ENCODE measurements at regions not wholly inside any gene's neighbourhood (a gene's known extent, or its start where the extent isn't known, plus 50 kb on each side); places are given as distances from the start of the nearest gene placed in this dataset.

DNA sequence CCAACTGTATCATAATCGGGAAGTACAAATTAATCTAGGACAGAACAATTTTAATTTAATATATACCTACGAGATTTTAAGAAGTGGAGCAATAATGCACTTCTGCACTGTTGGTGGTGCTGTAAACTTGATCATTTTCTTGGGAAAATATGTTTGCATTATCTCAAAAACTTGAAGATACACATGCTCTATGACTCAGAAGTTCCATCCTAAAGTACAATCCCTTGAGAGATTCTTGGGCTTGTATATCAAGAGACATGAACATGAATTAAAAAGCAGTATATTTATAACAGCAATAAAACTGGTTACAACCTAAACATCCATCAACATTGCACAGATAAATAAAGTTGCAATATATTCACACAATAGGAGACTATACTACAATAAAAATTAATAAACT is 168.8 kb downstream of the CLCN4 start:
- H3K9ac ChIP-seq (ENCODE audit: low read depth in 1 of 2, low read length in 2 of 2) = no peak overlapping the region
- H3K27me3 ChIP-seq (ENCODE audit: control insufficient read depth in 4 of 4, insufficient read depth in 4 of 4, low read length in 3 of 4) = no peaks in the 10 kb centered on the region
- no peaks in the 10 kb centered on the region for H3K9me3 ChIP-seq (ENCODE audit: control insufficient read depth in 4 of 4, low read length in 3 of 4)
- no peaks in the 10 kb centered on the region for H3K36me3 ChIP-seq (ENCODE audit: control insufficient read depth in 4 of 4, insufficient read depth in 3 of 4, low read depth in 1 of 4, low read length in 3 of 4)
- TF ChIP-seq HNF4A (conservative IDR thresholded peaks at IDR 0.05) (no peak), YY1 (IDR thresholded peaks at IDR 0.05) (no peak), FOXA2 (IDR thresholded peaks at IDR 0.05) (no peak), RAD21 (IDR thresholded peaks at IDR 0.05) (no peak), TAF1 (conservative IDR thresholded peaks at IDR 0.05) (no peak), GABPA (IDR thresholded peaks at IDR 0.05 in 1 of 2, conservative IDR thresholded peaks at IDR 0.05 in 1 of 2) (no peak), HNF4G (IDR thresholded peaks at IDR 0.05) (no peak), RXRA (IDR thresholded peaks at IDR 0.05) (no peak), NR2F2 (IDR thresholded peaks at IDR 0.05) (no peak), JUND (IDR thresholded peaks at IDR 0.05) (no peak), FOXA1 (IDR thresholded peaks at IDR 0.05) (no peak), EGR1 (IDR thresholded peaks at IDR 0.05; ENCODE audit: low read depth in 2 of 2) (no peak), SP1 (IDR thresholded peaks at IDR 0.05) (no peak)
- TF ChIP-seq, protein P1, sequence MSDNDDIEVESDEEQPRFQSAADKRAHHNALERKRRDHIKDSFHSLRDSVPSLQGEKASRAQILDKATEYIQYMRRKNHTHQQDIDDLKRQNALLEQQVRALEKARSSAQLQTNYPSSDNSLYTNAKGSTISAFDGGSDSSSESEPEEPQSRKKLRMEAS (IDR thresholded peaks at IDR 0.05) = no peak
- TF ChIP-seq, protein P2, sequence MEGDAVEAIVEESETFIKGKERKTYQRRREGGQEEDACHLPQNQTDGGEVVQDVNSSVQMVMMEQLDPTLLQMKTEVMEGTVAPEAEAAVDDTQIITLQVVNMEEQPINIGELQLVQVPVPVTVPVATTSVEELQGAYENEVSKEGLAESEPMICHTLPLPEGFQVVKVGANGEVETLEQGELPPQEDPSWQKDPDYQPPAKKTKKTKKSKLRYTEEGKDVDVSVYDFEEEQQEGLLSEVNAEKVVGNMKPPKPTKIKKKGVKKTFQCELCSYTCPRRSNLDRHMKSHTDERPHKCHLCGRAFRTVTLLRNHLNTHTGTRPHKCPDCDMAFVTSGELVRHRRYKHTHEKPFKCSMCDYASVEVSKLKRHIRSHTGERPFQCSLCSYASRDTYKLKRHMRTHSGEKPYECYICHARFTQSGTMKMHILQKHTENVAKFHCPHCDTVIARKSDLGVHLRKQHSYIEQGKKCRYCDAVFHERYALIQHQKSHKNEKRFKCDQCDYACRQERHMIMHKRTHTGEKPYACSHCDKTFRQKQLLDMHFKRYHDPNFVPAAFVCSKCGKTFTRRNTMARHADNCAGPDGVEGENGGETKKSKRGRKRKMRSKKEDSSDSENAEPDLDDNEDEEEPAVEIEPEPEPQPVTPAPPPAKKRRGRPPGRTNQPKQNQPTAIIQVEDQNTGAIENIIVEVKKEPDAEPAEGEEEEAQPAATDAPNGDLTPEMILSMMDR (IDR thresholded peaks at IDR 0.05; ENCODE audit: low read depth, low read length, missing input control) = no peak
- TF ChIP-seq, protein P3, sequence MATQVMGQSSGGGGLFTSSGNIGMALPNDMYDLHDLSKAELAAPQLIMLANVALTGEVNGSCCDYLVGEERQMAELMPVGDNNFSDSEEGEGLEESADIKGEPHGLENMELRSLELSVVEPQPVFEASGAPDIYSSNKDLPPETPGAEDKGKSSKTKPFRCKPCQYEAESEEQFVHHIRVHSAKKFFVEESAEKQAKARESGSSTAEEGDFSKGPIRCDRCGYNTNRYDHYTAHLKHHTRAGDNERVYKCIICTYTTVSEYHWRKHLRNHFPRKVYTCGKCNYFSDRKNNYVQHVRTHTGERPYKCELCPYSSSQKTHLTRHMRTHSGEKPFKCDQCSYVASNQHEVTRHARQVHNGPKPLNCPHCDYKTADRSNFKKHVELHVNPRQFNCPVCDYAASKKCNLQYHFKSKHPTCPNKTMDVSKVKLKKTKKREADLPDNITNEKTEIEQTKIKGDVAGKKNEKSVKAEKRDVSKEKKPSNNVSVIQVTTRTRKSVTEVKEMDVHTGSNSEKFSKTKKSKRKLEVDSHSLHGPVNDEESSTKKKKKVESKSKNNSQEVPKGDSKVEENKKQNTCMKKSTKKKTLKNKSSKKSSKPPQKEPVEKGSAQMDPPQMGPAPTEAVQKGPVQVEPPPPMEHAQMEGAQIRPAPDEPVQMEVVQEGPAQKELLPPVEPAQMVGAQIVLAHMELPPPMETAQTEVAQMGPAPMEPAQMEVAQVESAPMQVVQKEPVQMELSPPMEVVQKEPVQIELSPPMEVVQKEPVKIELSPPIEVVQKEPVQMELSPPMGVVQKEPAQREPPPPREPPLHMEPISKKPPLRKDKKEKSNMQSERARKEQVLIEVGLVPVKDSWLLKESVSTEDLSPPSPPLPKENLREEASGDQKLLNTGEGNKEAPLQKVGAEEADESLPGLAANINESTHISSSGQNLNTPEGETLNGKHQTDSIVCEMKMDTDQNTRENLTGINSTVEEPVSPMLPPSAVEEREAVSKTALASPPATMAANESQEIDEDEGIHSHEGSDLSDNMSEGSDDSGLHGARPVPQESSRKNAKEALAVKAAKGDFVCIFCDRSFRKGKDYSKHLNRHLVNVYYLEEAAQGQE (IDR thresholded peaks at IDR 0.05) = no peak
- TF ChIP-seq, protein P4, sequence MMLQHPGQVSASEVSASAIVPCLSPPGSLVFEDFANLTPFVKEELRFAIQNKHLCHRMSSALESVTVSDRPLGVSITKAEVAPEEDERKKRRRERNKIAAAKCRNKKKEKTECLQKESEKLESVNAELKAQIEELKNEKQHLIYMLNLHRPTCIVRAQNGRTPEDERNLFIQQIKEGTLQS (IDR thresholded peaks at IDR 0.05) = no peak
- TF ChIP-seq, protein P5, sequence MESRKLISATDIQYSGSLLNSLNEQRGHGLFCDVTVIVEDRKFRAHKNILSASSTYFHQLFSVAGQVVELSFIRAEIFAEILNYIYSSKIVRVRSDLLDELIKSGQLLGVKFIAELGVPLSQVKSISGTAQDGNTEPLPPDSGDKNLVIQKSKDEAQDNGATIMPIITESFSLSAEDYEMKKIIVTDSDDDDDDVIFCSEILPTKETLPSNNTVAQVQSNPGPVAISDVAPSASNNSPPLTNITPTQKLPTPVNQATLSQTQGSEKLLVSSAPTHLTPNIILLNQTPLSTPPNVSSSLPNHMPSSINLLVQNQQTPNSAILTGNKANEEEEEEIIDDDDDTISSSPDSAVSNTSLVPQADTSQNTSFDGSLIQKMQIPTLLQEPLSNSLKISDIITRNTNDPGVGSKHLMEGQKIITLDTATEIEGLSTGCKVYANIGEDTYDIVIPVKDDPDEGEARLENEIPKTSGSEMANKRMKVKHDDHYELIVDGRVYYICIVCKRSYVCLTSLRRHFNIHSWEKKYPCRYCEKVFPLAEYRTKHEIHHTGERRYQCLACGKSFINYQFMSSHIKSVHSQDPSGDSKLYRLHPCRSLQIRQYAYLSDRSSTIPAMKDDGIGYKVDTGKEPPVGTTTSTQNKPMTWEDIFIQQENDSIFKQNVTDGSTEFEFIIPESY (IDR thresholded peaks at IDR 0.05) = no peak
- DNase-seq (ENCODE audit: low spot score) = no peak
- no peak overlapping the region for H3K4me3 ChIP-seq (ENCODE audit: low read depth in 1 of 3, low read length in 3 of 3)
- no peak overlapping the region for H3K27ac ChIP-seq (ENCODE audit: low read depth in 1 of 2, low read length in 2 of 2)
- 84% methylated on average over 2 of the region's 2 CpGs for WGBS
- H3K4me1 ChIP-seq (ENCODE audit: control insufficient read depth in 4 of 4, insufficient read depth in 4 of 4, low read length in 3 of 4) = no peaks in the 10 kb centered on the region
